SK-N-SH treated with all-trans-retinoic acid at 6 μM for 48 hours (cell line): ENCODE measurements at regions not wholly inside any gene's neighbourhood (a gene's known extent, or its start where the extent isn't known, plus 50 kb on each side); places are given as distances from the start of the nearest gene placed in this dataset.

Source experiments
- ATAC-seq: fragments of 200-7000 bp; cut with Tn5 transposase; 3 replicates; pipeline ENCODE4 v1.9.1; 2020; ENCODE audit warnings: mild to moderate bottlenecking, moderate library complexity
- ESRRG ChIP-seq: fragments of 250-450 bp; sonication (Bioruptor Pico); IDR thresholded peaks from 2 replicates; pipeline ENCODE4 v1.6.1; 2021; ENCODE audit warnings: mild to moderate bottlenecking
- GLIS3 ChIP-seq: fragments of 250-450 bp; sonication (Bioruptor Pico); IDR thresholded peaks from 2 replicates; pipeline ENCODE4 v1.5.0; 2020; ENCODE audit warnings: mild to moderate bottlenecking, moderate library complexity
- ISL1 ChIP-seq: fragments of 250-450 bp; sonication (Bioruptor Pico); IDR thresholded peaks from 2 replicates; pipeline ENCODE4 v2.1.2; 2022; ENCODE audit warnings: mild to moderate bottlenecking, moderate library complexity
- OSR1 ChIP-seq: fragments of 250-450 bp; sonication (Bioruptor Pico); IDR thresholded peaks from 2 replicates; pipeline ENCODE4 v1.8.0; 2022; ENCODE audit warnings: moderate library complexity, mild to moderate bottlenecking, inconsistent platforms
- PPARA ChIP-seq: fragments of 250-450 bp; sonication (Bioruptor Pico); IDR thresholded peaks from 2 replicates; pipeline ENCODE4 v1.5.0; 2020; ENCODE audit warnings: mild to moderate bottlenecking, borderline replicate concordance
- RARB ChIP-seq: fragments of 250-450 bp; sonication (Bioruptor Pico); IDR thresholded peaks from 2 replicates; pipeline ENCODE4 v1.8.0; 2021; ENCODE audit warnings: mild to moderate bottlenecking, moderate library complexity
- SNAI2 ChIP-seq: fragments of 250-450 bp; sonication (Bioruptor Pico); IDR thresholded peaks from 2 replicates; pipeline ENCODE4 v1.5.0; 2020; ENCODE audit warnings: mild to moderate bottlenecking, moderate library complexity
- ZC3H10 ChIP-seq: fragments of 250-450 bp; sonication (Bioruptor Pico); IDR thresholded peaks from 2 replicates; pipeline ENCODE4 v1.5.1; 2021; ENCODE audit warnings: mild to moderate bottlenecking, moderate library complexity
- ZFP3 ChIP-seq: fragments of 250-450 bp; sonication (Bioruptor Pico); IDR thresholded peaks from 2 replicates; pipeline ENCODE4 v1.5.0; 2020; ENCODE audit warnings: mild to moderate bottlenecking, moderate library complexity
- ZFP30 ChIP-seq: fragments of 450-650 bp; formaldehyde crosslinking; IDR thresholded peaks from 2 replicates; pipeline ENCODE4 v1.5.0; 2022; ENCODE audit warnings: mild to moderate bottlenecking, moderate library complexity
- ZNF565 ChIP-seq: fragments of 450-650 bp; formaldehyde crosslinking; conservative IDR thresholded peaks from 2 replicates; pipeline ENCODE4 v1.5.0; 2020; ENCODE audit warnings: low read depth, mild to moderate bottlenecking, moderate library complexity
- ZNF70 ChIP-seq: fragments of 450-650 bp; formaldehyde crosslinking; IDR thresholded peaks from 2 replicates; pipeline ENCODE4 v1.5.0; 2020; ENCODE audit warnings: mild to moderate bottlenecking, moderate library complexity
- TF ChIP-seq, protein P1 (sequence below): fragments of 250-450 bp; sonication (Bioruptor Pico); IDR thresholded peaks from 2 replicates; pipeline ENCODE4 v1.8.0; 2020; ENCODE audit warnings: mild to moderate bottlenecking, moderate library complexity, borderline replicate concordance
- TF ChIP-seq, protein P2 (sequence below): fragments of 250-450 bp; sonication (Bioruptor Pico); IDR thresholded peaks from 2 replicates; pipeline ENCODE4 v1.5.0; 2020; ENCODE audit warnings: mild to moderate bottlenecking, moderate library complexity
- TF ChIP-seq, protein P3 (sequence below): fragments of 250-450 bp; sonication (Bioruptor Pico); IDR thresholded peaks from 2 replicates; pipeline ENCODE4 v1.5.1; 2021; ENCODE audit warnings: mild to moderate bottlenecking, moderate library complexity
- TF ChIP-seq, protein P4 (sequence below): fragments of 250-450 bp; sonication (Bioruptor Pico); IDR thresholded peaks from 2 replicates; pipeline ENCODE4 v1.5.1; 2020; ENCODE audit warnings: low read depth, mild to moderate bottlenecking, moderate library complexity

DNA sequence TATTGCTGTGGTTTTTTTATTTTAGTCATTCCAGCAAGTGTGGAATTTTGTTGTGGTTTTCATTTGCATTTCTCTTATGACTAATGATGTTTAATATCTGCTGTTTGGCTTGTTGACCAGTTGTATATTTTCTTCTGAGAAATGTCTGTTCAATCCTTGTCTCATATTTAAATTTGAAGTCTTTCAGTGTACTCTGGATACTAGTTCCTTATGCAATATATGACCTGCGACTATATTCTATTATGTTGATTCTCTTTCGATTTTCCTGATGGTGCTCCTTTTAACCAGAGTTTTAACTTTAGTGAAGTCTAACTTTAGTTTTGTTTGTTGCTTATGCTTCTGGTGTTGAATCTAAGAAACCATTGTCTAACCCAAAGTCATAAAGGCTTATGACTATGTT, 1528.0 kb downstream of the TECRL start:
- no peak for ATAC-seq
- TF ChIP-seq ZNF565 (CRISPR knock-in tag) (no peak), SNAI2 (no peak), ESRRG (CRISPR knock-in tag) (no peak), PPARA (CRISPR knock-in tag) (no peak), ZFP30 (CRISPR knock-in tag) (no peak), ZFP3 (CRISPR knock-in tag) (no peak)
- TF ChIP-seq, protein P1, sequence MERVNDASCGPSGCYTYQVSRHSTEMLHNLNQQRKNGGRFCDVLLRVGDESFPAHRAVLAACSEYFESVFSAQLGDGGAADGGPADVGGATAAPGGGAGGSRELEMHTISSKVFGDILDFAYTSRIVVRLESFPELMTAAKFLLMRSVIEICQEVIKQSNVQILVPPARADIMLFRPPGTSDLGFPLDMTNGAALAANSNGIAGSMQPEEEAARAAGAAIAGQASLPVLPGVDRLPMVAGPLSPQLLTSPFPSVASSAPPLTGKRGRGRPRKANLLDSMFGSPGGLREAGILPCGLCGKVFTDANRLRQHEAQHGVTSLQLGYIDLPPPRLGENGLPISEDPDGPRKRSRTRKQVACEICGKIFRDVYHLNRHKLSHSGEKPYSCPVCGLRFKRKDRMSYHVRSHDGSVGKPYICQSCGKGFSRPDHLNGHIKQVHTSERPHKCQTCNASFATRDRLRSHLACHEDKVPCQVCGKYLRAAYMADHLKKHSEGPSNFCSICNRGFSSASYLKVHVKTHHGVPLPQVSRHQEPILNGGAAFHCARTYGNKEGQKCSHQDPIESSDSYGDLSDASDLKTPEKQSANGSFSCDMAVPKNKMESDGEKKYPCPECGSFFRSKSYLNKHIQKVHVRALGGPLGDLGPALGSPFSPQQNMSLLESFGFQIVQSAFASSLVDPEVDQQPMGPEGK (CRISPR knock-in tag): no peak
- TF ChIP-seq, protein P2, sequence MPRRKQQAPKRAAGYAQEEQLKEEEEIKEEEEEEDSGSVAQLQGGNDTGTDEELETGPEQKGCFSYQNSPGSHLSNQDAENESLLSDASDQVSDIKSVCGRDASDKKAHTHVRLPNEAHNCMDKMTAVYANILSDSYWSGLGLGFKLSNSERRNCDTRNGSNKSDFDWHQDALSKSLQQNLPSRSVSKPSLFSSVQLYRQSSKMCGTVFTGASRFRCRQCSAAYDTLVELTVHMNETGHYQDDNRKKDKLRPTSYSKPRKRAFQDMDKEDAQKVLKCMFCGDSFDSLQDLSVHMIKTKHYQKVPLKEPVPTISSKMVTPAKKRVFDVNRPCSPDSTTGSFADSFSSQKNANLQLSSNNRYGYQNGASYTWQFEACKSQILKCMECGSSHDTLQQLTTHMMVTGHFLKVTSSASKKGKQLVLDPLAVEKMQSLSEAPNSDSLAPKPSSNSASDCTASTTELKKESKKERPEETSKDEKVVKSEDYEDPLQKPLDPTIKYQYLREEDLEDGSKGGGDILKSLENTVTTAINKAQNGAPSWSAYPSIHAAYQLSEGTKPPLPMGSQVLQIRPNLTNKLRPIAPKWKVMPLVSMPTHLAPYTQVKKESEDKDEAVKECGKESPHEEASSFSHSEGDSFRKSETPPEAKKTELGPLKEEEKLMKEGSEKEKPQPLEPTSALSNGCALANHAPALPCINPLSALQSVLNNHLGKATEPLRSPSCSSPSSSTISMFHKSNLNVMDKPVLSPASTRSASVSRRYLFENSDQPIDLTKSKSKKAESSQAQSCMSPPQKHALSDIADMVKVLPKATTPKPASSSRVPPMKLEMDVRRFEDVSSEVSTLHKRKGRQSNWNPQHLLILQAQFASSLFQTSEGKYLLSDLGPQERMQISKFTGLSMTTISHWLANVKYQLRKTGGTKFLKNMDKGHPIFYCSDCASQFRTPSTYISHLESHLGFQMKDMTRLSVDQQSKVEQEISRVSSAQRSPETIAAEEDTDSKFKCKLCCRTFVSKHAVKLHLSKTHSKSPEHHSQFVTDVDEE: no peak

DNA sequence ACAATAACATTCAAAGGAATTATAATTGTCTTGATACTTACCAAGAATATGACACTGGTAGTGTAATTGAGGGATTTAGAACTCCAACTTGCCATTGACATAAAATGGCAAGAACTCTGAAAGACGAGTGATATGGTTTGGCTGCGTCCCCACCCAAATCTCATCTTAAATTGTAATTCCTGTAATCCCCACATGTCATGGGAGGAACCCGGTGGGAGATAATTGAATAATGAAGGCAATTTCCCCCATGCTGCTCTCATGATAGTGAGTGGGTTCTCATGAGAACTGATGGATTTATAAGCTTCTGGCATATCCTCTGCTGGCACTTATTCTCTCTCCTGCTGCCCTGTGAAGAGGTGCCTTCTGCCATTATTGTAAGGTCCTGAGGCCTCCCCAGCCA, 1536.4 kb downstream of the TECRL start:
- ATAC-seq: no peak
- no peak for TF ChIP-seq ZFP30 (CRISPR knock-in tag)
- TF ChIP-seq GLIS3 (CRISPR knock-in tag): no peak
- no peak for TF ChIP-seq RARB (CRISPR knock-in tag)
- TF ChIP-seq, protein P3, sequence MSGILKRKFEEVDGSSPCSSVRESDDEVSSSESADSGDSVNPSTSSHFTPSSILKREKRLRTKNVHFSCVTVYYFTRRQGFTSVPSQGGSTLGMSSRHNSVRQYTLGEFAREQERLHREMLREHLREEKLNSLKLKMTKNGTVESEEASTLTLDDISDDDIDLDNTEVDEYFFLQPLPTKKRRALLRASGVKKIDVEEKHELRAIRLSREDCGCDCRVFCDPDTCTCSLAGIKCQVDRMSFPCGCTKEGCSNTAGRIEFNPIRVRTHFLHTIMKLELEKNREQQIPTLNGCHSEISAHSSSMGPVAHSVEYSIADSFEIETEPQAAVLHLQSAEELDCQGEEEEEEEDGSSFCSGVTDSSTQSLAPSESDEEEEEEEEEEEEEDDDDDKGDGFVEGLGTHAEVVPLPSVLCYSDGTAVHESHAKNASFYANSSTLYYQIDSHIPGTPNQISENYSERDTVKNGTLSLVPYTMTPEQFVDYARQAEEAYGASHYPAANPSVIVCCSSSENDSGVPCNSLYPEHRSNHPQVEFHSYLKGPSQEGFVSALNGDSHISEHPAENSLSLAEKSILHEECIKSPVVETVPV (CRISPR knock-in tag): no peak
- TF ChIP-seq, protein P4, sequence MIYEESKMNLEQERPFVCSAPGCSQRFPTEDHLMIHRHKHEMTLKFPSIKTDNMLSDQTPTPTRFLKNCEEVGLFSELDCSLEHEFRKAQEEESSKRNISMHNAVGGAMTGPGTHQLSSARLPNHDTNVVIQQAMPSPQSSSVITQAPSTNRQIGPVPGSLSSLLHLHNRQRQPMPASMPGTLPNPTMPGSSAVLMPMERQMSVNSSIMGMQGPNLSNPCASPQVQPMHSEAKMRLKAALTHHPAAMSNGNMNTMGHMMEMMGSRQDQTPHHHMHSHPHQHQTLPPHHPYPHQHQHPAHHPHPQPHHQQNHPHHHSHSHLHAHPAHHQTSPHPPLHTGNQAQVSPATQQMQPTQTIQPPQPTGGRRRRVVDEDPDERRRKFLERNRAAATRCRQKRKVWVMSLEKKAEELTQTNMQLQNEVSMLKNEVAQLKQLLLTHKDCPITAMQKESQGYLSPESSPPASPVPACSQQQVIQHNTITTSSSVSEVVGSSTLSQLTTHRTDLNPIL: no peak

DNA sequence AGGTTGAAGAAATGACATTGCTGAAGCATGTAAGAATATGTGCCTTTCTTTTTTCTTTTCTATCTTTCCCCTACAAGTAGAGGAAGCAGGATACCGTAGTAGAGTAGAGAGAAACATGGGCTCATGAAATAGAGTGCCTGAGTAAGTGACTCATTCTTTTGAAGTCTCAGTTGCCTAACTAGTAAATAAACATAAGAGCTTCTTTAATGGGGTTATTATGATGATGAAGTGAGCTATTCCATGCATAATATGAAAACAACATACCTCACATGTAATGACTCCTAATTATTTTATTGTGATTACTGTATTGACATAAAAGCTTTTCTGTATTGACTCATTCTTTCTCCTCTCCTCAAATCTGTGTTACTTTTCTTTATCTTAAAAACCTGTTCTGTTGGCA, 1538.2 kb downstream of the TECRL start:
- peak; percentile 77 for TF ChIP-seq ISL1
- TF ChIP-seq, protein P4: peak; percentile 17; the same call in 1 of the 2 replicates
- no peak for TF ChIP-seq ZC3H10 (CRISPR knock-in tag)
- no peak for ATAC-seq

DNA sequence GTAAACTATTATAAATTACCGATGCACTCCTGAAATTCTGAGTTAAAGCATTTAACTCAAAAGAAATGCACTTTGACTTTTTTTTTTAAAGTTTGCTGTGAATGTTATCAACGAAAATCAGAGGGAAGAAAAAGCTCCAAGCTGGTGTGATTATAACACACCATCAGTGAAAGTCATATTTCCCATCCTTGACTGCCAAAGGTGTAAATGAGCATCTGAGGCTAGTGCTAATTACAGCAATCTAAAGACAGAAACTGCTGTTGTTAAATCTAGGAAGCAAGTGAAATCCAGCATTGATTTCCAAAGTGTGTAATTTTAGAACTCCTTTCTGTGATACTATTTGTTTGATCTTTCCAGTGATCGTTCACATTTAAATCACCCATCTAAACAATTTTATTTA, 1538.8 kb downstream of the TECRL start:
- ATAC-seq: no peak

More for the DNA sequence above, 1538.8 kb downstream of the TECRL start:
- TF ChIP-seq, protein P2: no peak
- TF ChIP-seq ZFP30 (CRISPR knock-in tag) (no peak), OSR1 (CRISPR knock-in tag) (no peak), PPARA (CRISPR knock-in tag) (no peak), SNAI2 (no peak), ZNF70 (no peak)
